HepG2 (cell line): ENCODE measurements at regions not wholly inside any gene's neighbourhood (a gene's known extent, or its start where the extent isn't known, plus 50 kb on each side); places are given as distances from the start of the nearest gene placed in this dataset.
A peak's percentile ranks its signal among the peaks of the same experiment; 100 is the strongest.

Experiments used
- ATAC-seq: fragments of 200-7000 bp; cut with Tn5 transposase; 3 replicates; pipeline ENCODE4 v1.9.1; 2020; ENCODE audit warnings: mild to moderate bottlenecking, moderate library complexity
- BruUV-seq: library from RNA; stranded (reverse); fragments of 400-500 nt; replicated peaks from 2 replicates; lab custom pipeline; 2021; lab: Mats Ljungman, UMichigan
- CTCF ChIA-PET: fragments of 300-600 bp; formaldehyde crosslinking; extraction: SDS; loops from one replicate; lab custom pipeline; 2021; ENCODE audit warnings: low total read pairs, inconsistent platforms, low intra/inter-chr PET ratio; lab: Yijun Ruan, JAX
- POLR2A ChIA-PET: fragments of 350-600 bp; sonication (Branson Sonifier 250); formaldehyde crosslinking; loops from one replicate; lab custom pipeline; 2020; ENCODE audit warnings: antibody characterized with exemption, inconsistent platforms; lab: Yijun Ruan, JAX
- DNase-seq: peaks from one replicate; pipeline ENCODE4 v3.0.0-alpha.2; 2015; ENCODE audit warnings: low spot score
- FAIRE-seq: peaks from 3 replicates; lab custom pipeline; 2011; peaks lifted over from hg19 to GRCh38; lab: Jason Lieb, UNC
- H2AFZ ChIP-seq: one replicate; pipeline ENCODE4 v1.6.1; 2011; ENCODE audit warnings: low read length, inconsistent platforms
- H3K27ac ChIP-seq: fragments of 300-600 bp; 3 replicates; pipeline ENCODE4 v1.8.0; 2011; ENCODE audit warnings: mixed run types, mild to moderate bottlenecking, mixed read lengths, low read length, inconsistent platforms; ENCODE audit not compliant: insufficient read depth; ENCODE audit errors: extremely low read length
- H3K27me3 ChIP-seq, 2 experiments: fragments of 200-600 bp in 1 of 2; 2 replicates in 1 of 2; 3 replicates in 1 of 2; pipeline versions ENCODE4 v1.6.0 to v1.8.0; 2011; ENCODE audit warnings: low read length in 2 of 2, mild to moderate bottlenecking in 2 of 2, moderate library complexity in 2 of 2, inconsistent platforms in 1 of 2; ENCODE audit not compliant: insufficient read depth in 2 of 2, control insufficient read depth in 1 of 2
- H3K36me3 ChIP-seq, 2 experiments: fragments of 200-600 bp in 1 of 2; replicated peaks in 1 of 2; 2 replicates in 1 of 2; 3 replicates in 1 of 2; pipeline versions ENCODE4 v1.5.1 to v1.8.0; 2011; ENCODE audit warnings: low read length in 2 of 2, inconsistent platforms in 1 of 2; ENCODE audit not compliant: insufficient read depth in 2 of 2, control insufficient read depth in 1 of 2
- H3K4me1 ChIP-seq: 2 replicates; pipeline ENCODE4 v1.5.1; 2012; ENCODE audit warnings: low read length, inconsistent platforms; ENCODE audit not compliant: insufficient read depth
- H3K4me2 ChIP-seq: 2 replicates; pipeline ENCODE4 v1.6.0; 2011; ENCODE audit warnings: low read depth, low read length, inconsistent platforms
- H3K4me3 ChIP-seq, 3 experiments: fragments of 200-600 bp in 1 of 3; sonication (generic), shearing (Covaris generic) in 1 of 3; replicated peaks in 1 of 3; 2 replicates each; pipeline ENCODE4 v1.5.1; 2011 to 2016; ENCODE audit warnings: low read length in 3 of 3, inconsistent platforms in 2 of 3, low read depth in 2 of 3, mild to moderate bottlenecking in 2 of 3, control low read depth in 1 of 3, mixed read lengths in 1 of 3; ENCODE audit not compliant: insufficient read depth in 1 of 3
- H3K79me2 ChIP-seq: one replicate; pipeline ENCODE4 v1.6.1; 2011; ENCODE audit warnings: low read length, inconsistent platforms; ENCODE audit not compliant: insufficient read depth
- H3K9ac ChIP-seq: 2 replicates; pipeline ENCODE4 v1.6.0; 2011; ENCODE audit warnings: mild to moderate bottlenecking, low read depth, low read length, inconsistent platforms; ENCODE audit not compliant: insufficient read depth
- H3K9me3 ChIP-seq: 2 replicates; pipeline ENCODE4 v1.5.1; 2012; ENCODE audit warnings: mild to moderate bottlenecking, low read length
- H4K20me1 ChIP-seq: 2 replicates; pipeline ENCODE4 v1.6.0; 2011; ENCODE audit warnings: inconsistent platforms, mild to moderate bottlenecking, low read length, moderate library complexity; ENCODE audit not compliant: insufficient read depth
- AGO2 ChIP-seq: fragments of 200-400 bp; formaldehyde crosslinking; optimal IDR thresholded peaks from 2 replicates; pipeline ENCODE3; 2017; ENCODE audit warnings: mild to moderate bottlenecking, low read depth, low read length, moderate library complexity
- AKNA ChIP-seq: sonication (generic); formaldehyde crosslinking; IDR thresholded peaks from 2 replicates; pipeline ENCODE4 v1.4.0; 2020; ENCODE audit warnings: missing genetic modification reagents, borderline replicate concordance
- HHEX ChIP-seq: IDR thresholded peaks from 2 replicates; pipeline ENCODE4 v1.6.1; 2016; ENCODE audit warnings: control low read depth
- TAF15 ChIP-seq: fragments of 200-400 bp; formaldehyde crosslinking; IDR thresholded peaks from one replicate; pipeline ENCODE4 v1.6.1; 2018; ENCODE audit warnings: mild to moderate bottlenecking, low read depth, low read length; ENCODE audit not compliant: poor library complexity, severe bottlenecking
- YEATS2 ChIP-seq: sonication (generic); formaldehyde crosslinking; IDR thresholded peaks from 2 replicates; pipeline ENCODE4 v1.4.0; 2020; ENCODE audit warnings: missing genetic modification reagents, borderline replicate concordance
- ZFP36L2 ChIP-seq: sonication (generic); formaldehyde crosslinking; IDR thresholded peaks from 2 replicates; pipeline ENCODE4 v1.4.0; 2020; ENCODE audit warnings: missing genetic modification reagents
- ZNF296 ChIP-seq: sonication (generic); formaldehyde crosslinking; conservative IDR thresholded peaks from 2 replicates; pipeline ENCODE4 v1.5.0; 2020; ENCODE audit warnings: mild to moderate bottlenecking, missing genetic modification reagents
- ZNF331 ChIP-seq: sonication (generic); formaldehyde crosslinking; IDR thresholded peaks from 2 replicates; pipeline ENCODE4 v1.4.0; 2020; ENCODE audit warnings: missing genetic modification reagents
- ZNF382 ChIP-seq: sonication (generic); formaldehyde crosslinking; IDR thresholded peaks from 2 replicates; pipeline ENCODE4 v1.5.0; 2020; ENCODE audit warnings: missing genetic modification reagents, mild to moderate bottlenecking, borderline replicate concordance
- ZNF451 ChIP-seq: sonication (generic); formaldehyde crosslinking; IDR thresholded peaks from 2 replicates; pipeline ENCODE4 v1.5.0; 2020; ENCODE audit warnings: mild to moderate bottlenecking, missing genetic modification reagents
- ZNF816 ChIP-seq: sonication (generic); formaldehyde crosslinking; IDR thresholded peaks from 2 replicates; pipeline ENCODE4 v1.8.0; 2022; ENCODE audit warnings: missing genetic modification reagents, mild to moderate bottlenecking, borderline replicate concordance
- WGBS: methylation state at CpG from one replicate; pipeline ENCODE4 v1.1.6; 2017; ENCODE audit warnings: low lambda C conversion rate; 5-methylcytosine and 5-hydroxymethylcytosine counted together
- in situ Hi-C: cut with HindIII; loops from 2 replicates; pipeline ENCODE4 v1.10.0; 2017; ENCODE audit warnings: low pct_unique_long_range_greater_than_20kb; ENCODE audit not compliant: extremely low pct_ligation_motif_present
- intact Hi-C: fragments of 100-400 bp; cut with micrococcal nuclease; formaldehyde crosslinking; loops from one replicate; pipeline ENCODE4 v1.10.0; 2022; ENCODE audit not compliant: unreplicated experiment

GRCh38 chr17:13099089-13099735 is 81.4 kb upstream of the ELAC2 start:
- Histone ChIP-seq H3K4me3 (no peak overlapping the region), H3K36me3 (no peaks in the 10 kb centered on the region), H3K79me2 (no peaks in the 10 kb centered on the region), H3K4me1 (0 out of 2 replicates have a peak, but pooled peaks cover 5% of the 10 kb centered on the region), H3K27me3 (peaks cover 0 to under 1% of the 10 kb centered on the region in 2 experiments; a peak in 1 of 5 replicates), H4K20me1 (no peaks in the 10 kb centered on the region), H3K27ac (no peak overlapping the region), H3K4me2 (no peak overlapping the region), H2AFZ (no peak overlapping the region), H3K9ac (no peak overlapping the region), H3K9me3 (peaks cover 5% of the 10 kb centered on the region; the same call in 1 of the 2 replicates)
- TF ChIP-seq AGO2 (no peak), YEATS2 (CRISPR knock-in tag) (no peak), ZNF451 (CRISPR knock-in tag) (no peak), ZNF296 (CRISPR knock-in tag) (no peak), TAF15 (no peak)
- ChIA-PET POLR2A (no interaction called here), CTCF (no interaction called here)
- no peak for FAIRE-seq
- BruUV-seq: no TSS peak
- in situ Hi-C loops: no loop called here
- ATAC-seq: peak; percentile 38; the same call in 2 of the 3 replicates
- 19% methylated on average over 8 of the region's 10 CpGs for WGBS
- intact Hi-C loops: loop anchor here (10.0 kb wide), 1 partner anchor 64 kb away; no protein-coding TSS in a partner anchor
- no peak for DNase-seq

GRCh38 chr17:13096291-13096690 is 78.5 kb upstream of the ELAC2 start:
- Histone ChIP-seq H3K27me3 (no peaks in the 10 kb centered on the region; a peak in 1 of 5 replicates), H3K36me3 (no peaks in the 10 kb centered on the region), H3K4me1 (0 out of 2 replicates have a peak, but pooled peaks cover 5% of the 10 kb centered on the region), H2AFZ (no peak overlapping the region), H3K4me3 (no peak overlapping the region), H3K27ac (no peak overlapping the region), H3K4me2 (no peak overlapping the region), H3K9ac (no peak overlapping the region), H3K9me3 (no peaks in the 10 kb centered on the region), H3K79me2 (no peaks in the 10 kb centered on the region), H4K20me1 (no peaks in the 10 kb centered on the region)
- in situ Hi-C loops: no loop called here
- no peak for TF ChIP-seq AKNA
- no peak for TF ChIP-seq ZNF382 (CRISPR knock-in tag)
- TF ChIP-seq ZNF816 (CRISPR knock-in tag): no peak
- TF ChIP-seq ZNF331: no peak
- no peak for TF ChIP-seq HHEX (CRISPR knock-in tag)
- TF ChIP-seq ZFP36L2: no peak
- ATAC-seq: no peak
- DNase-seq: no peak
- no TSS peak for BruUV-seq
- POLR2A ChIA-PET: no interaction called here
- 43% methylated on average over 3 of the region's 3 CpGs for WGBS
- intact Hi-C loops: loop anchor here (10.0 kb wide), 1 partner anchor 61 kb away; no protein-coding TSS in a partner anchor
- CTCF ChIA-PET: no interaction called here
- FAIRE-seq: no peak
